B cell (primary cell): ENCODE measurements at regions not wholly inside any gene's neighbourhood (a gene's known extent, or its start where the extent isn't known, plus 50 kb on each side); places are given as distances from the start of the nearest gene placed in this dataset.

ENCODE experiments used
- EZH2 ChIP-seq: IDR thresholded peaks from 2 replicates; pipeline ENCODE4 v1.6.1; 2012; ENCODE audit warnings: borderline replicate concordance, low read depth, mild to moderate bottlenecking, moderate library complexity, low read length; ENCODE audit not compliant: insufficient read depth, poor library complexity, severe bottlenecking
- TF ChIP-seq, protein P1 (sequence below): fragments of 200-600 bp; IDR thresholded peaks from one replicate; pipeline ENCODE4 v1.8.0; 2022; ENCODE audit warnings: antibody characterized with exemption, mild to moderate bottlenecking

DNA sequence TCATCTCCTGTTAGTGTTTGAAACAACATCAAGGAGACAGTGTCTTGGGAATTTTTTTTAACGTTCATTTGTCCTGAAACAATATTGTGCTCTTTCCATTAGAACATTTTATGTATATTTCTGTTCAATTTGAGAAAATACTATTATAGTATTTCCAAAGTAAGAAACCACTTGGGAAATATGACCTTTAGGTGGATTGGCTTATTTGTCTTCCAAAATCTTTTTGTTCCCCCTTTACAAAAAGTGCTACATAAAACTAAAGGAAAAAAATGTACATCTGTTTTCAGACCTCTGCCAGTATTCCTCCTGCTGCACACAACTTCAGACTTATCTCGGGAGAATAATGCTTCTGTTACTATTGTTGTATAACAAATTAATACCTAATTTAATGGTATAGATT, 165.9 kb upstream of the AGTR1 start:
- TF ChIP-seq, protein P1, sequence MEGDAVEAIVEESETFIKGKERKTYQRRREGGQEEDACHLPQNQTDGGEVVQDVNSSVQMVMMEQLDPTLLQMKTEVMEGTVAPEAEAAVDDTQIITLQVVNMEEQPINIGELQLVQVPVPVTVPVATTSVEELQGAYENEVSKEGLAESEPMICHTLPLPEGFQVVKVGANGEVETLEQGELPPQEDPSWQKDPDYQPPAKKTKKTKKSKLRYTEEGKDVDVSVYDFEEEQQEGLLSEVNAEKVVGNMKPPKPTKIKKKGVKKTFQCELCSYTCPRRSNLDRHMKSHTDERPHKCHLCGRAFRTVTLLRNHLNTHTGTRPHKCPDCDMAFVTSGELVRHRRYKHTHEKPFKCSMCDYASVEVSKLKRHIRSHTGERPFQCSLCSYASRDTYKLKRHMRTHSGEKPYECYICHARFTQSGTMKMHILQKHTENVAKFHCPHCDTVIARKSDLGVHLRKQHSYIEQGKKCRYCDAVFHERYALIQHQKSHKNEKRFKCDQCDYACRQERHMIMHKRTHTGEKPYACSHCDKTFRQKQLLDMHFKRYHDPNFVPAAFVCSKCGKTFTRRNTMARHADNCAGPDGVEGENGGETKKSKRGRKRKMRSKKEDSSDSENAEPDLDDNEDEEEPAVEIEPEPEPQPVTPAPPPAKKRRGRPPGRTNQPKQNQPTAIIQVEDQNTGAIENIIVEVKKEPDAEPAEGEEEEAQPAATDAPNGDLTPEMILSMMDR: no peak
- no peak for TF ChIP-seq EZH2
